HG03159 (cell line): ENCODE measurements at regions not wholly inside any gene's neighbourhood (a gene's known extent, or its start where the extent isn't known, plus 50 kb on each side); places are given as distances from the start of the nearest gene placed in this dataset.

Source experiments
- ATAC-seq: cut with Tn5 transposase; IDR thresholded peaks from one replicate; pipeline ENCODE4 v1.9.1; 2021; ENCODE audit warnings: mild to moderate bottlenecking, moderate library complexity; ENCODE audit not compliant: unreplicated experiment

DNA sequence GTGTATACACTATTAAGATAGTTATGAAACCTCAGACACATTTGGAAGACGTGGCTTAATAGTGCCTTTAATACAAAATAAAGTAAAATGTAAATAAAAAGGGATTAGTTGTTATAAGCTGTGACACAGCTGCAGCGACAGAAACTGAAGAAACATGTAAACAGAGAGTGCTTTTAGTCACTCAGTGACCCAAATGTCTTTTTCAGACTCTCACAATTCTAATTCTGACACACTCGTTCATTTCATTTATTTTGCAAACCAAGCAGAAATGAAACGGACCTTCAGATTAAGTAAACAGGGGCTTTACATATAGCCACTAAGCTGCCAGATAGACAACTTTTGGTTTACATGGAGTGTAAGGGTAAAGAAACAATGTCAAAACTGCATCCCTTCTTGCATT, 181.0 kb upstream of the ETAA1 start:
- ATAC-seq, result no peak

DNA sequence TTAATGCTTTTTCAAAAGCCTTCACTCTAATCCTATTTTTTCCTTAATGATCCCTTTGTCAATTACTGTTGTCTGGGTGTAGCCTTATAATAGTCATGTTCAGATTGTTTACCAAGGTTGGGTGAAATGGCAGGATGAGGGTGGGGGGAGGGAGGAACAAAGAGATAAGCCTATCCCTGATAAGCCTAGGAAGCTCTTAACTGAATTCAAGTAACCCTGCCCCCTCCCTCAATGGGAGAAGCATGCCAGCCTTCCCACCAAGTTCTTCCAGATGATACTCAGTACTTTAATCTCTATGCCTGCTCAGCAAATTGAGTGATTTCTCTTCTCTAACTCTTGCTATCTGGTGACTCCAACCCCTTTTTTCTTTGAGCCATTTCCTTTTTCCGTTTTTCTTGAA, 180.3 kb upstream of the ETAA1 start:
- no peak for ATAC-seq

DNA sequence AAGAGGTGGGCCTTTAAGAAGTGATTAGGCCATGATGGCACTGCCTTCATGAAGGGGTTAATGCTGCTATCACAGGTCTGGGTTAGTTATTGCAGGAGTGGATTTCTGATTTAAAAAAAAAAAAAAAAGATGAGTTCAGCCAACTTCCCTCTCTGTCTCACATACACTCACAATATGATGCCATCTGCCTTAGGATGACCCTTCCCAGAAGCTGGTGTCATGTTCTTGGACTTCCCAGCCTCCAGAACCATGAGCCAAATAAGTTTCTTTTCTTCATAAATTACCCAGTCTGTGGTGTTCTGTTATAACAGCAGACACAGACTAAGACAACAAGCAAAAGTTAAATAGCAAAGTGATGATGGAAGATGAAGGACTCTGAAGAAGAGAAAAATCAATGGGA, 179.7 kb upstream of the ETAA1 start:
- ATAC-seq, result no peak

DNA sequence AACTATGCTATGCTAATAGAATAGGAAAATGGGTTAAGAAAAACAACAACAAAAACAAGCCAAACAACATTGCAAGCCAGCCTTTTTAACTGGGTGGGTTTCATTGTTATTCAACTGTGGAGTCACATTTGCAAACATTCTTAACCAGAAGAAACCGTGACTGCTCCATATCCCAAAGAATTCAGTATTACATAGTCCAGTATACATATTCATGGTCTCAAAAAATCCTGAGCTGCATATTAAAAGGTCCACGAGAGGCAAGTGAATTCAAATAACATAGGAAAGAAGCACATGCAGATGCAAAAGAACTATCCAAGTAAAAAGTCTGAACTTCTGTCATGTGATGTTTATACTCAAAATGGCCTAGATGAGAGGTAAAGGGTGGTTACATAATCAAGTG, 179.1 kb upstream of the ETAA1 start:
- no peak for ATAC-seq

DNA sequence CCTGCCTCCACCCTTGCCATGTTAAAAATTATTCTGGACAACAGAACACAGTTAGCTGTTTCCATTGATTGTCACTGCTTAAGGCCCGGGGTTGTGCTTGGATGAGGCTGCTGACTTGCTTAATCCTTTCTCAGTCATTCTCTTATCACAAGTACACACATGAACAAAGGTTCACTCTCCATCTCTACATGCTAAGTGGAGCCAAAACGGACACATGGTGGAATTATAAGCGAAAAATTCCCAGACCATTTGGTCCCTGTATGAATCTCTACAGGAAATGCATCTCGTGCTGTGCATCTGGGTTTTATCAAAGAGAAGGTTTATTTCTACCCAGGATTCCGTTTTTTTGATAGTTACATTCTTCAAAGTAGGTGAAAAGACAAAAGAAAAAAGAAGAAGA, 177.5 kb upstream of the ETAA1 start:
- ATAC-seq, result no peak

DNA sequence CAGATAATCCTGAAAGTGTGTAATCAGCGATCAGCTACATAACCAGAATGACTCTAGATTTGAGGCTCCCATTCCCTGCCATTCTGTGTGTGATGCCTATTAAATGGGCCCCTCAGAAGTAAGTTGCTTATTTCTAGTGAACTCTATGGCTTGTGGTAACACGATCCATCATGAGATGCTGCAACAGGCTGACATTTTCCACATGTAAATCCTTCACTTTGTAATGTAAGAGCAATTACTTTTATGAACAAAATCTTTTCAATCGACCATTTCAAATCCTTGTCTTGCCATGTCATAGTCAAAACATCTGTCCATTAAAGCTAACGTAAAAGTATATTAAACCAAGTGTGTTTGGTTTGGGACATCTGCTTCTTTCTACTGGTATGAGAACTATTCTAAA, 175.9 kb upstream of the ETAA1 start:
- ATAC-seq, result no peak

DNA sequence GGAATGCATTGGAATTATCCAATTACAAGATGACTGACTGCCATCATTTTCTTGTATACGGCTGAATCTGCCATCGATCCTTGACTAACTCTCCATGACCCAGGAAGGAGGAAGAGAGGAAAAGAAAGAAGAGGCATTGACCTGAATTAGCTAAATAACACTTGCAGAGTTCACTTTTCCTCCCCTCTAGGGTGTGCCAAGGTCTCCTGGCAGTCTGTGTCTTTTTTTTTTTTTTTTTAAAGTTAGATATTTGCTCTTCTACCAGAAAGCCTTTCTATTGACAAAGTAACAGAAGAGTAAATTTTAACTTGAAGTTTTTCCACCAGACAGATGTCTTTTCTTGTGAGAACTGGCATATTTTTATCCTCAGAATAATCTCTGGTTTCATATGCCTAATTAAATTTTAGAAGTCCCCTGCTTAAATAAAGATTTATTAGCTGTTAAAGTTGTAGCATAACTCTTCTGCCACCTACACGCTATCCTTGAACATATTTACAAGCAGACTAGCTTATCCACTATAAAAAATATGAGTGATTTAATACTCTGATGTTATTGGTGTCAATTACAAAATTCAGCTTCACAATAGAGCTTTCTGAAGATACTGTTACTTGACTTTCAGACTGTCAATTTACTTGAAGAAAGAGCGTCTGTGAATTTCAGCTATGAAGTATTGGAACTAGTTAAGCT, 171.7 kb upstream of the ETAA1 start:
- ATAC-seq, result no peak

DNA sequence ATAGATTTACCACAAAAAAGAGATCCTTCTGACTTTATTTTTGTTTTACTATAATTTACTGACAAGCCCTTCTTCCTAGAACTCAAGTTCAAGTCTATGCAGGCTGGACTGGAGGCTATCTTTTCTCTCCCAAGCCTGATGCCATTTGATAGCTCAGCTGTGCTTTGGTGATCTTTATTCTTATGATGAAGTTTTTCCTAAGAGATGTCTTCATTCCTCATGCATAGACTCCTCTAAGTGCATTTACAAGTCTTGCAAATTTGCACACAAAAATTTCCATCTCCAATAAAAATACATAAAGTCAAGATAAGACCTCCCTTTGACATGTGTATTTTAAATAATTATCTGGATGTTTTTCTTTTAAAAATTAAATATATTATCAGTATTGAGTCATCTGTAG, 167.4 kb upstream of the ETAA1 start:
- ATAC-seq, result no peak

DNA sequence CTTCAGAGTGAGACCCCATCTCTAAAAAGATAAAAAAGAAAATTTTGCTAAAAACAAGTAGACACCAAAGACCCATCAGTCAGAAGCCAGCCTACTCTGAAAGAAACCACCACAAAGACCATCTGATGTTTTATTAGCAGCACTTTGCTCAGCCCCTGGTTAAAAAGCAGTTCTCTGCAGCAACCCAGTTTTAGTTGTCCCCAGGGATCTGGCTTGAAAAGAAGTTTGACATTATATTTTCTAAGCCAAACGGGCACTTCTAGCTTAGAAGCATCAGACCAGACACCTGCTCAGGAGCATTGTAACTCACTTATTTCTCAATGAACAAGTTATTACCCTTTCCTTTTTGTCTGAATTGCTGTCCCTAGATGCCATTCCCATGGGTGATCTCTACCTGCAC, 164.2 kb upstream of the ETAA1 start:
- ATAC-seq, result no peak

DNA sequence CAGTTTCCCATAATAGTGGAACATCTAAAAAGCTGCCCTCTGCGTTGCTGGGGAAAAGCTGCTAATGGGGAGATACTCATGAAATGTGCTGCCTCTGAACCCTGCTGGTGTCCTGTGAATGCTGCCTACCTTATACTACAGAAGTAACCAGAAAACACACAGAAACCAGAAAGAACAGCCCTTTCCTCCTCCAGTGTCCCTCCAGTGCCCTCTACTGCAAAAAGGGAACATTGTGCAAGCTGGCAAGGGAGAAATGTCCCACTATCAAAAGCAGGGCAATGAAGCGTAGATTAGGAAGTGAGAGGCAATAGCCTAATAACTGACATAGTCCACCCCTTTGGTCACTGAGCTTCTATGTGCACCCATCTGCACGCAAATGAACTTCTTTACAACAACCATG, 162.7 kb upstream of the ETAA1 start:
- no peak for ATAC-seq

DNA sequence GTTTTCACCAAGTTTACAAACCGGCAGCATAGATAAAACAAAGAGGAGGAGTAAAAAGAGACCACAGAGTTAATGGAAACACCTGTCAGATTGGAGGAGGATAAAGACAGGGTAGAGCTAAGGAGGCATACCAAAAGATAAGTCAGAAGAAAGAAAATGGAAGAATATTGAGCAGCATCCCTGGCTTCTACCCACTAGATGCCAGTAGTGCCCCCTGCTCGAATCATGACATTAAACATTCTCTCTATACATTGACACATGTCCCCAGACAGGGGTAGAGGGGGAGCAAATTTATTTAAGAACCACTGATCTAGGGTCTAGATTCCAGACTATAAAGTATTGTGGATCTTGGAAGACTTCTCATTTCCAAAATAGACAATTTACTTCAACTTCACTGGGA, 159.8 kb upstream of the ETAA1 start:
- no peak for ATAC-seq

DNA sequence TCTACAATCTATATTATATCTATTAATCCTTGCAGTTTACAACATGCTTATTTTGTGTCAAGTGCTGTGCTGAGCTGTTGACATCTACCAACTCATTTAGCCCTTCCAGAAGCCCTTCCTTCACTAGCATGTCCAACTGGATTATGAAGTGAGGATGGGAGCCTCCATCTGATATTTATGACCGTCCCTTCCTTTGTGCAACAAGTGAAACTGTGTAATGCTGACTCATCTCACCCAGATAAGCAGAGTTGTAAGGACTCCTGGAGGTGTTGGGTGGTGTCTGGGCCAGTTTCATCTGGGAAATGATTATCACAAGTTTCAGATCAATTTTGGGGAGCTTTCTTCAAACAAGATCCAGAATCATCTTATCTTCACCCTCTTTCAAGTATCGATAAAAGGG, 156.6 kb upstream of the ETAA1 start:
- no peak for ATAC-seq

DNA sequence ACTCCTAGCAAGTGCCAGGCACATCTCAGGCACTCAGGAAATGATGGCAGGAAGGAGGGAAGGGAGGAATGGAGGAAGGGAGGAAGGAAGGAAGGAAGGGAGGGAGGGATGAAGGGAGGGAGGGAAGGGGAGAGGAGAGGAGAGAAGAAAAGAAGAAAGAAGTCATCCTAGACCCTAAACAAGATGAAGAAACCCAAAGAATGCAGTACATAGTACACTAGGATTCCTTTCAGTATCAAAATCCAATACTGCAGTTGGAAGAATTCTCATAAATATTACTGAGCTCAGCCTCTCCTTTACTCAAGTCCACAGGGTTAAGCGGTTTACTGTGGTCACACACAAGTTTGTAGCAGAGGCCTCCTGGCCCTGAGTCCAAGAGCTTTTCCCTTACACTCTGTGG, 155.7 kb upstream of the ETAA1 start:
- ATAC-seq, result no peak

DNA sequence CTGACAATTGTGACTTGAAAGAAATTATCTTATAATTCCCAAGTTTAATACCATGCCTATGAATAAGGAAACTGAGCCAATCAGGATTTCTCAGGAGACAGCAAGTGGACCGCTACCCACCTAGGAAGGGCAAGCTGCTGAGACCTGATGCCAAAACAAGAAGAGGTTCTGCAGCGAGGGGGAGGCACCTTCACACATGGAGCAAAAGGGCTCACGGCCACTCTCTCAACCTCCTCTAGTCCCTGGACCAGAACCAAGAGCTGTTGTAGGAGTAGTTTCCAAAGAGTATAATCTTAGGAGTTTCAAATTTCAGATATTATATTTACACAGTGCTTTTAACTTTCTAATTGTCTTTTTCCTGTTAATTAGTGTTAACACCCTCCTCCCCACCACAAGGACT, 154.7 kb upstream of the ETAA1 start:
- no peak for ATAC-seq

DNA sequence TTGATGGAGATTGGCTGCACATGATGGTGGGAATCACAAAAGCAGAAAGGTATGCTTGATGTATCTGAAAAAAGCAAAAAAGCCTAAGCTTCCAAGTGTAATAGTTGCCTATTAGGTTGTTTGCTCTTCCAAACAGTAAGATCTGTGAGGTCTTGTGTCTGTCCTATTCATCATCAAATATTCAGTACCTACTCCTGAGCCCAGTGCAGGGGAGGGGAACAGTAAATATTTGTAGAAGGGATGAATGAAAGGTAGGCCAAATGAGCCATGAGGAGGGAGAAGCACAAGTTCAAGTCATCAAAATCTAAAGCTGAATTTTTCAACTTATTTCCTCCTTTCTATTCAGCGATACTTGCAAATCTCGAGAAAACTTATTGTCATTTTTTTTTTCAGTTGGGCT, 153.2 kb upstream of the ETAA1 start:
- no peak for ATAC-seq

DNA sequence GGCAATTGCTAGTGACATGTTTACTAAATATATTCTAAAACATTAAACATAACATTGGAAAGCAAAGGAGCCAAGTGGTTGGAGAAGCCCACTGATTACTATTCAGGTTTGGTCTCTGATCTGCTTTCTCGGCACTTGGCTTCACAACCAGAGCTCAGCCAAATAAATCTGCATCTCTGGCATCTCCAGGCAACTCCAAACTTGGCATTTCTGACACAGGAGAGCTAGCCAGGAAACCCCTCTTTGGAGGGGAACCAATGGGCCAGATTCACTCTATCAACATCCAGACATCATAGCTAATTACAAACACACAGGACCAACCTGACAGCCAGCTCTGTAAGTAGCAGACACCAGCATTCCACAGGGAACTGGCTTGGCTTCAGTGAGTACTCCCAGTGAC, 150.3 kb upstream of the ETAA1 start:
- ATAC-seq, result no peak

DNA sequence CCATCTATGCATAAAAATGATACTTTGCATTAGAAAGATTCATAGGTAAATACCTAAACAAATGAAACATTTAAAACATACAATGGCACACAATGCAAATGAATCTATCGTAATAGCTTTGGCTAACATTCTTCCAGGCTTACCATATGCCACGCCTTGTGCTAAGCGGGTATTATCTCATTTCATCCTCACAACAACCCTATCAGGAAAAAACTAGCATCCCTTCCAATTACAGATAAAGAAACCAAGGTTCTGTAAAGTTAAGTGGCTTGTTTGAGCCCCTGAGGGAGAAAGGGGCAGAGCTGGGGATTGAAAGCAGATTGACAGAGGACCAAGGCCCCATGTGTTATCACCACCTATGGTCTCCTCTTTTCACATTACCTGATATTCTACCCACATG, 145.4 kb upstream of the ETAA1 start:
- ATAC-seq, result no peak

DNA sequence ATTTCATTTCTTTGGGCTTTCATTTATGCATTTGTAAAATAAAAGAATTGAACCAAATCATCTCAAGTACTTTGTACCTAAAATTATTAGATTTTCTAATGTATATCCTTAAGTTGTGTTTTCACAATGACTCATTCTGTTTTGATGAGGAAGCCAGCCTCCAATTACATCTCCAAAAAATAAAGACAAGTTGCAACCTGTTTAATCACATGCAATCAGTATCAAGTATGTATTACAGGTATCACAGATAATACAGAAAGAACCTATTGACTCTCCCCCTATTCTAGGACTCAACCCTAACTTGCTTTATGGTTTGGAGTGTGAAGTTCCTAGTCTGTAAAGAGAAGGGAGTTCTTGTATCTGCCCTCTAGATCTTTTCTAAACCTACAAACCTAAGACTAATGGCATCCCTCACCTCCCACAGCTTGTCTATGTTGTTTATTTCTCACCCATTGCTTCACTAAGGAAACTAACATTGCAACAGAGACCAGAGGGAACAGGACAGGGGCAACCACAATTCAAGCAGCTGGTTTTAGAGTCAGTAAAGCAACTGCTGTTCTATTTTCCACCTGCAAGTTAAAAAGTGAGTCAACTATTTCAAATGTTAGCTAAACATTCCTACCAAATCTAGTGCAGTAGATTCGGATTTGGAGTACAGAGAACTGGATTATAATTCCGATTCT, 141.1 kb upstream of the ETAA1 start:
- no peak for ATAC-seq

DNA sequence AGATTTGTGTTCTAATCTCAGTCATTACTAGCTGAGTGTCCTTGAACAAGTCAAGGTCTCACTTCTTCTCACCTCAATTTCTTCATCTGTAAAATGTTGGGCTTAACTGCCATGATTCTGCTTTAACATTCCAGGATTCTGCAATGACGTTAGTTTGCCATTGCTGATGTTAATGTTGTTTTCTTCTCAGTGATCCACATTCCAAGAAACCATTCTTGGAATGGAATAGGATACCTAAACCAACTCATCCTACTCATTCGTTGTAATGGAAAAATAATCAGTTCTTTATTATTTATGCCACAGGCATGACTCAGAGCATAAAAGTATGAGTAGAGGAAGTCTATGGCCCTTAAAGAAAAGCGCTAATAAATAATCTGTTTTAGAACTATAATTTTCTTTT, 140.2 kb upstream of the ETAA1 start:
- ATAC-seq, result no peak

DNA sequence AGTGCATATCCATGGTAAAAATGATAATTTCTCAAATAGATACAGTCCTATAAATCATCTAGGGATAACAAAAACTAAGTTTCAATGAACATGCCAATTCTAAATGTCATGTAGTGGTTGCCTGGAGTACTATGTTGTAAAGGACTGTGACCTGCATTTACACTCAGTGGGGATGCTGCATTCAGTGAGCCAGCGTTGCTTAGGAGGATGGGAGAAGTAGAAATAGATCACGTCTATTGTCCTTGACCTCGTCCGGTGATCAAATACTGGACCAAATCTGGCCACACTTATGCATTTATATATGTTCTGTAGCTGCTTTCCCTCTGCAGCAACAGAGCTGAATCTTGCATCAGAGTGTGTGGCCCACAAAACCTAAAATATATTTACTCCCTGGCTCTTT, 139.0 kb upstream of the ETAA1 start:
- no peak for ATAC-seq

DNA sequence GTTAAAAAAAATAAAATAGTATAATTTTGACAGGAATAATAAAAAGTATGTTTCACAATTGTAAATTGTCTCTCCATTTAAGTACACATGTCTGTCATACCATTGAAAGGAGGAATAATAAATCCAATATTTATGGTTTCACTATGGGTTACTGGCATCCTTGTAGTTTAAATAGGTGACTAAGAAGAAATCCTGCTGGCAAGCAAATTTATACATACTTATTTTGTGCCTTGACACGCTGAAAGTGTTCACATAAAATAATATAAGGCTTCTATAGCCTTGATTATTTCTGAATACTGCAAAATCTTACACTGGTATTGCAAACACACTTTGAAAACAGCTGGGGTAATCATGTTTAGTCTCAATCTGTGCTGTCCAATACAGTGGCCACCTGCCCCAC, 138.3 kb upstream of the ETAA1 start:
- no peak for ATAC-seq

DNA sequence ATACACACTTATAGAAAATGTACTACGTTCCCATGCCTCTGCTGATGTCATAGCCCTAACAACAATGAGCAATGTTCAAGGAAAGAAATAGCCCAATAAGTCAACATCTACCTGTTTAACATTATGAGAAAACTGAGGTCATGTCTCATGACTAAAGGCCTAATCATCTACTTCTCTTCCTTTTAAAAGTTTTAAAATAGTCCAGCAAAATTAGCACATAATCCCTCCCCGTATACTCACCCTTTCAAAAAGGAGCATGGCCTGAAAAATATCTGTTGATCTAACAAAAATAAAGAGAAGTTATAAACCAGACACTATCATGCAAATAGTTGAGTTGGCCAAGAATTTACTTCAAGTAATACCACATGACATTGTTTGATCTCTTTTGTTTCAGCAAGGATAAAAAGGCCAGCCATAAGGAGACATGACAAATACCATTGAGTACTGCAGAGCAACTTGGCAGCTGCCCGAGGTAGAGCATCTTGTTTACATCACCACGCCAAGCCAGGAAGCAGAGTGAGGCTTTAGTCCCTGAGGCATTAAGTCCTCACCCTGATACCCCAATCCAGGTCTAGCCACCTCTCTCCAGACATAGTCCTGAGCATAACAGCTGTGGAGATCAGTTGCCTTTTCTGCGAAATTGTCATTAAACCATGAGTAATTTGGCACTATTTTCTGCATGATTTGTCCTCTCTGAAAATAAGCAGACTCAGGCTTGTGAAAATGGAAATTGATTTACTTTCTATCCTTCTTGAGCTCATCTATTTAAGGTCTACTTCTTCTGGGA, 137.4 kb upstream of the ETAA1 start:
- no peak for ATAC-seq
